HG02610 (cell line): ENCODE measurements at regions not wholly inside any gene's neighbourhood (a gene's known extent, or its start where the extent isn't known, plus 50 kb on each side); places are given as distances from the start of the nearest gene placed in this dataset.

ENCODE experiments used
- ATAC-seq: cut with Tn5 transposase; IDR thresholded peaks from one replicate; pipeline ENCODE4 v1.9.1; 2021; ENCODE audit warnings: mild to moderate bottlenecking, moderate library complexity; ENCODE audit not compliant: unreplicated experiment

DNA sequence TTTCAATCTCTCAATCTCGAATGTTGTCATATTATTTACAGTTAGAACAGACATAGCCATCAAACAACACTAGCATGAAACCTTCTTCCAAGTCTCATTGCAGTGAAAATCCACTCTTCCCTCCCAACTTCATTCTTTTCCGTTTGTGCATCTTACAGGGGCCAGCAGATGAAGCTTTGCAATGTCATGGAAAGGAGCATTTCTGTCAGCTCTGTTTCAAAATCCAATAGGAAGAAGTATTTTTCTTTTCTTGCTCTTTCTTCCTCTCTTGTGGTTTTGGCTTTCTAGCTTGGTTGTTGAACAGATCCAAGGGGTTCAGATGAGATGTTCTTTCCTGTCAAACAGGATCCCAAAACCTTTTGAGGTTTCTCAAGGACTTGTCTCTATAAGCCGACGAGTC lies 416.6 kb downstream of the AEBP2 start:
- no peak for ATAC-seq

DNA sequence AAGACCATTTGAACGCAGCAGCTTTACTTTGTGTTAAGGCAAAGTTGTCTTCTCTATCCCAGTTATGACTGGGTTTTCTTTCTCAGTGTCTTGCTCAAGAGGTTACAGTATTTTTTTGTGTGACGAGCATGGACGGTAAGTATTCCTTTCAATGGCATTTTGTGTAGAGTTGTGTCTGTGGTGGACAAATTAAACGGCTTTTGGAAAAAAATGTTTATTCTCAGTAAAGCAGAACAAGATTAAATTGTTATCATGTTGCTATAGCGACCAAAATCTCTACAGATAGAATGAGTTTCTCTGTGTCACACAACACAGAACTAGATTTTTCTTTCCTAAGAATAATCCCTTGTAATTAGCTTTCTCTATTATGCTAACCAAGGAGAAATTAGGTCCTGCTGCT lies 417.1 kb downstream of the AEBP2 start:
- no peak for ATAC-seq

DNA sequence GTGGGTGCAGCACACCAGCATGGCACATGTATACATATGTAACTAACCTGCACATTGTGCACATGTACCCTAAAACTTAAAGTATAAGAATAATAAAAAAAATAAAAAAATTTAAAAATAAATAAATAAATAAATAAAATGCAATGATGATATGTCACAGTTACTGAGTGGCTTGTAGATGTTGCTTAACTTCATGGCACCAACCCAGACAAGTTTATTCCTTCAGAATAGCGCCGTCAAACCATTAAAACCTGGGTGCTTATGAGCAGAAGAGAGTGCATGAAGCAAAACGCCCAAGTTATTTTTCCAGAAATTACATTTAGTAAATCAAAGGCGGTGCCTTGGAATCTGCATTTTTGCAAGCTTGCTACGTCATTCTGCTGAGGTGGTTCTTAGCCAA lies 417.9 kb downstream of the AEBP2 start:
- ATAC-seq: no peak

DNA sequence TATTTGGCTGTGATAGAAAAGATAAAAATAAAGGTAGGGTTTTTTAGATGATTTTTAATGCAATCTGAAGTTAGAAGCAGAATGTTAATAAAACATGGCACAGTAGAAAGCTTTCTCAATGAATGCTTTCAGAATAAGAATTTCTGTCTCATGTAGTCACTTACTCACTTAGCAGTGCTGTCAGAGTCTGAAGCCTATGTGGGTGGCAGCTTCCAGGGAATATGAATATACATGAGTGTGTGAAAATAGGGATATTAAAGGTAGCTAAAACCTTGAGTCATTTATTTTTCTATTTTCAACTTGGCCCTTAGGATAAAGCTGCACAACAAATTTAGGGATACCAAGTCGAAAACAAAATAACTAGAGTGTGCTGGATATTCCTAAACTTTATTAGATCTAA lies 427.9 kb downstream of the AEBP2 start:
- ATAC-seq: no peak

DNA sequence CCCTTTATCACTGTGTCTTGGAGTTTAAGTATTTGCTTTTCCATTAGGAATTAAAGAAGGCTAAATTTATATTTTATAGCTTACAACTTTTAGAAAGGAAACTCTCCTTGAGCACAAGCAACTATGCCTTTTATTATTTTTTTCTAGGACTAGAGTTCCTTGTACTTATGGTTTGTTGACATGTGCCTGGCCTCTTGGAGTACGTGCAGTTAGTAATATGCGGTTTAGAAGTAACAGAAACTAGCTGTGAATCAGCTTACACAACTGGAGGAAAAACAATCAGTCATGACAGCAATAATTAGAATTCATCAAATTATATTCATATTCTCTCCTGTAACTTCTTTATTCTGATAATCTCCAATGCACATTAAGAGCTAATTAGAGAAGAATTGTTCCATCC lies 428.7 kb downstream of the AEBP2 start:
- no peak for ATAC-seq

DNA sequence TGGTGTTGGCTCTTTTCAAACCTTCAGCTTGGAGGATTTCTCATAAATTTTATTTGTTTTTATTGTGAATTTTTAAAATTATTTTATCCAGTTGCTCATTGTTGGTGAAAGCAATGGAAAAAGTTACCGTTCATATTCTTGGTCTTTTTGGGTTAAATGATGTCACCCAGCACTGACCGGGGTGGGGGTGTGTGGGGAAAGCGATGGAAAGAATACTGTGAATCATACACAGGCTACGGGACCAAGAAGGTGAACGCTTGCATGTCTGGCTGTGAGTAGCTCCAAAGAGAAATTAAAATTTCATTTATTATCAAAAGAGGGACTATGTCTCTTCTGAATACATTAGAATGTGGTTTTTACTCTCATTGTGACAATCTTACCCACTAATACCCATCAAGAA lies 430.1 kb downstream of the AEBP2 start:
- no peak for ATAC-seq

DNA sequence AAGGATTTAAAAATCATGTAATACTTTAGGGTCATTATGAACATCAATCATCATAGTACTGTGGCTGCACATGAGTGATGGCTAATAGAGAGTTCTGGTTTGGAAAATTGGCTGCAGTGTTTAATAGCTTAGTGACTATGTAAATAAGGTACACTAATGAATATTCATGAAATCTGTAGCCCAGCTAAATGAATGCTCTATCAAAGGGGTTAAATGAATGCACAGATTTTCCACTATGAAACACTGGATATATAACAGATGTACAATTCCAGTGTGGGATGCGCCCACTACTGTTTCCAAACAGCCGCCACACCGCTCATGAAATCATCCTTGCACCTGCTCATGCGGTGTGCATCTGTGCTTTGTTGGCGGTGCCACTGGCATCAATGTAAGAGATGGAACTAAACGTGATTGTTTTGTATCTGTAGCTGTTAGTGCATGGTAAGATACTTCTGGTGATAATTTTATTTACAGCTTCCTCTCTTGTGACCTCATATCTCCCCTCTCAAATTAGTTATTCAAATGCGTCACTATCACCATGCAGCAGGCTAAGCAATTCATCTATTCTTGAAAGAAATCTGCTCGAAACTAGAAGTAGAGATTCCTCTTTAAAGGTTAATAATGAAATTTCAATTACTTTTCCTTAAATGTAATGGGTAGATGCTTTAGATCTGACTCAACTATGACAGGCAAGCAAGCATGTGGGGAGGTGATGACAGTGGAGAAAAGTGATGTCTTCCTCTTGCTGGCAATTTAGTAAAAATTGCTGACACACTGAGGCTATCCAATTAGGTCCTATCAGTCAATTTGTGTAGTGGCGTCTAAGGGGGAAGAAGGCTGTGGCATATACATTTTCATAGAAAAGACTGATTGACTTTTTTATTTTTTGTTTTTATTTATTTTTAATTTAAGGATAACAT lies 433.6 kb downstream of the AEBP2 start:
- ATAC-seq: no peak

DNA sequence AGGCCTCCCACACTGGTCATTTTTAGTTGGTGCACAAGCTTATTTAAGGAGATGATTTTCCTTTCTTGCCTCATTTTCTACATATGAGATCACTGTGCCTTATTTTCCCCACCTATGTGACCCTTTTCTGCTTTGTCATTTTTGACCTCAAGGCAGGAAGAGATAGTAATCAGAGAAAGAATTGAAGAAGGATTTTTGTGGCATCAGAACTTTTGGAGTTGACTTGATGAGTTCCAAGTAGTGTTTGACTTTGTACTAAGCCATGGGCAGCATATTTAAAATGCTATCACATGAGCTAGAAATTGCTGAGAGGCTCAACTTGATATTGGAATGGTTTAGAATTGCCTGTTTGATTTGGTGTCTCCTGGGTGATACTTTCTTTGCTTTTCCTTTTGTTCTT lies 440.8 kb downstream of the AEBP2 start:
- no peak for ATAC-seq

DNA sequence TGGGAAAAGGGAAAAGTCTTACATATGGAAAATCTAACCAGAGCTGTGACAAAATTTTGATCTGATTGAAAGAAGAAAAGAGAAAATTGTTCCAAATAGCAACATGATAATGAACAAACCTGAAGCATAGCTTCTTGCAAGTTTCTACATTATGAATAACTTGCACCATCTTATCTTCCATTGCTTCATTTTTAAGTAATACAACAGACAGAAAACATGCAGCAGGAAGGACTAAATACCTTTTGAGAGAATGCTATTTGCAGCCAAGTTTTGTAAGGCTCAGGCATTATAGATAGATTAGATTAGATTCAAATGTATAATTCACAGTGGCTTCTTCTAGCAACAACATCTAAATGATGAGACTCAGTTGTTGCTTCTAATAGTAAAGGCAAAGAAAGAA lies 441.4 kb downstream of the AEBP2 start:
- no peak for ATAC-seq

DNA sequence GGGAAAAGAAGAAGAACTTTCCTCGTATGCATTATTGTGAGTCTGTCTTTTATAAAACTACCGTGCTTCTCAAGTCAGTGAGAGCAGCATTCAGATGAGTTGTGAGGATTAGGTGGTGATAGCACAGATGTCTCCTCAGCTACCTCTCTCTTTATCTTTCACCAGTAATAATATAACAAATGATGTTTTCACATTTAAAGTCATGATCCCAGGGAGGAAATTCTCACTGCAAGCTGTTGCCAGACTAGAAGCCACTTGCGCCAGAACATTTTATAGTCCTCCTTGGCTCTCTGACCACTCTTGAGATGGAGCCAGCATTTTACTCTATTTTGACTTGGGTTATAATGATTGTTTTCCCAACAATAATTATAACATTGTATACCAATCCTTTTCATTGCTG lies 443.1 kb downstream of the AEBP2 start:
- ATAC-seq: no peak

DNA sequence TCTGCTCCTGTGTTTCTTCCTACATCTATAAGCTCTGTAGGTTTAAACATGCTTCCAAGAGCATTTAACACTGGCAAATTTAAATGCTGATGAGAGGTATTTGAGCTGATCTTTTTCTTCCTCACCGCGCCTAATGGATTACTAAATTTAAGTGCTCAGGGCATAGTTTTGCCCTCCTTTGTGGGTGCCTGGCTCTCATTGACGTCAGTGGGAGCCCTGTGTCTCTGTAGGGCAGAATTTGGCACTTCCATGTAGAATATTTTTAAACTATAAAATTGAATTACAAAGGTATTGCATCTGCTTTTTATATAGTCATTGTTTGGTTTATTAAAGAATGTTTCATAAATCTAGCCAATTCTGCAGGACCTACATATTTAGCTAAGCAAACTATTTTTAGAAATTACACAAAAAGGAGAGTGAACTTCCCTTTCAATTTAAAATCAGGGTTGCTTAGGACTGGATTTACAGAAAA lies 444.8 kb downstream of the AEBP2 start:
- no peak for ATAC-seq

DNA sequence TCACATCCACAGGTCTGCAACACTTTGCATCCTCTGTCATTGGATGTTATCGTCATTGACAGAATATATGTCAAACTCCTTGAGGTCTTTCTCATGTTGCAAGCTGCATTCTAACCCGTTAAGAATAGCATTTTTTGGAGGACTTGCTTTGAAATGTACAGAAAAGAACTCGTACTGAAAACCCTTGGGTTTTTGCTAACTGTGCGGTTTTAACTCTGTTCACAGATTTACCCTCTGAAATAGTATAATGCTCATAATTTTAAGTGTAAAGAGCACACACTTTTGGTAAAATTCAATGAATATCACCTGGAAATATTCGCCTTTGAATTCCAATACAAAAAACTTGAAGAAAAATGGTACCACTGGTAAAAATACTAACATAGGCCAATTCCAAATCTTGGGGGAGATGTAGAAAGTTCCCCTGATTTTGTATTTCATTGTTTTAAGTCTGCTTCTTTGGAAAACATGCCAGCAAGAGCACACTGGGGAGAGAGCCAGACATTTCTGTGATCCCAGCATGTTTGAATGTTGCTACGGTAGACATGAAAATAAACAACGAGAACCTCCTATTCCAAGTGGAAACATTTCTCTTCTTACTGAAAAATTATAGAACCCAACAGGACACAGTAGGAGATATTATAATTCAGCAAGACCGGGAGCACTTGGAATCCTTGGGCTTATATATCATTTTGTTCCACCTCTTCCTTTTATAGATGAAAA lies 446.0 kb downstream of the AEBP2 start:
- ATAC-seq: no peak

DNA sequence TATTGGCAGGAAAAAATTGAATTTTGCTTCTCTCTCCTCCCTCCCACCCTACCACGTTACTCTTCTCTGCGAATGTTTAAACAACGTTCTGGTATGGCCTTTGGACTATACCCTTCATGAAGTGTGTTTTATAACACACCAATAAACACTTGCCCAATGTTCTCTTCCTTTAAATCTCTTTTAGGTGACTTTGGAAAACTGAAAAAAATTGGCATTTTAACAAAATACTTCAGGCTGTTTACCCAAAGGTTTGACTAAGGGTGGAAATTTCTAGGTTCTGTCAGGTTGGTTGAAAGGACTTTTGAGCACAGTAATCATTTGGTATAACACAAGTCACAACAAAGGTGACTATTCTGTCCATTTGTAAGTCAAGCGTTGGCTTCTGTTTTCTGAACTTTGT lies 446.8 kb downstream of the AEBP2 start:
- no peak for ATAC-seq

DNA sequence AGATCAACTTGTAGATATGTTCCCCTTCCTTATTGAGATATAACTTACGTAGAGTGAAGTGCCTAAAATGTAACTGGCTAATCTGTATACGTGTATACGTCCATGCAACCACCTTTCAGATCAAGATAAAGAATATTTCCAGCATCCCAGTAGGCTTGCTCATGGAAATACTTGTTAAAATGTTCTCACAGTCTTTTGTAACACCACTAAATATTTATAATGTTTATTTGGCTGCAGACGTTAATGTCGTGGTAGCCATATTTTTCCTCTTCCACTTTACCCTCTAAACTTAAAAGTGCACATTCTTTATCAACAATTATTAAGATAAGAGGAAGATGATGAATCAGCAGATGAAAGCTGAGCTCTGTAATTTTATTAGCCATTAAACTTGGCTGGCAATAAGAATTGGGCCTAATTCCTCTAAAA lies 447.4 kb downstream of the AEBP2 start:
- no peak for ATAC-seq

DNA sequence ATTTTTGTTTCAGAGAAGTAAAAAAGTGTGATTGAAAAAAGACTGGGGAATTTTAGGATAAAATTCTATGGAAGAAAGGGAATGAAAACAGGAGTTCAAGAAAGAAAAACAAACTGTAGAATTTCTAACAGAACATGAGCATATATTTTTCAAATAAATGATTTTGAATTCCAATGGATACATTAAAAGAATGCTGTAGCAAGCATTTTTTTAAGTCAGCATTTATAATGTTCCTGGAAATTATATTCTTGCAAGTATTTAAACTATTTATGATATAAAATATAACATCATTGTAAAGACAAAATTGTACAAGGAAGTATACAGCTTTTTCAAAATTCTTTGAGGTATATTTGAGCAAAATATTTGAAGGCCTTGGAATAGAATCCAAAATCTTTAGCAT lies 450.7 kb downstream of the AEBP2 start:
- ATAC-seq: no peak

DNA sequence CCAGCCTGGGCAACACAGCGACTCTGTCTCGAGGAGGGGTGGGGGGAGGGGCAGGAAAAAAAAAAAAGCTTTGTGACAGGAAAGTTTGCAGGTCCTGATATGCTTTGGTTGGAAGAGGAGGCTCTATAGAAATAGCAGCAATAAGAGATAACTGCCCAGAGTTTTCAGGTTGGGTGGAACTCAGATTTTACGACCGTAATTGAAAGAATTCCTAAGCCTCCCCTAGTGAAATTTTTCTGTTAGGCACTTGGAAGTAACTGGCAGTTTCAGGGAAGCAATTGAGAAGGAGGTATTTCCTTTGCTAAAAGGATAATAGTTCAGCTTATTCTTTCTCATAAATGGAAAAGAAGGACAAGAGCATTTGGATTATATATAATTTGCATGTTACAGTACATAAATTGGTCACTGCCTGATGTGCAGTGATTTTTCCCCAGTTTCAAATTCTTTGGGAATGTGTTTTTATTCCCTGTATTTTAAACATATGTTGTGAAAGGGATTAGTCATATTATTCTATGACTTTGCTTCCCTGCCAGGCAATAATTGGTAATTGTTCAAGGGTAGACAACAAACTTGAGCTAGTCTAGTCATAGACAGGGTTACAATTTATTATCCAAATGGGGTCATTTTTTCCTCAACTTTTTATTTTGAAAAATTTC lies 452.8 kb downstream of the AEBP2 start:
- ATAC-seq: no peak

DNA sequence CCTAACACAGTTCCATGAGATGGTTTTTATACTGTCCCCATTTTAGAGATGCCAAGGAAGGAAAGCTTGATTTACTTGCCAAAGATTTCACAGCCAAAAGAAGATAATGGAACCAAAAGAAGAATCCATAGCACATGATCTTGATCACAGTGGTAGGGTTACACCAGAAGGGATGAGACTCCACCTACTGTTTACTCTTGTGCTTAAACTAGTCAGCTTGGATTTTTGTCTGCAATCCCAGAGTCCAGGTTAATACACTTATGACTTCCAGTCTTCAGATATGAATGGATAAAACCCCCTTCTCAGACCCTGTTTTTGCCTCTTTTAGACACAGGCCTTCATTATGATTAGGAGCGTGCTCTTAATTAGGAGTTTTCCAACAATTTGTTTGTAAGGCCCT lies 454.2 kb downstream of the AEBP2 start:
- peak; percentile 23 for ATAC-seq

DNA sequence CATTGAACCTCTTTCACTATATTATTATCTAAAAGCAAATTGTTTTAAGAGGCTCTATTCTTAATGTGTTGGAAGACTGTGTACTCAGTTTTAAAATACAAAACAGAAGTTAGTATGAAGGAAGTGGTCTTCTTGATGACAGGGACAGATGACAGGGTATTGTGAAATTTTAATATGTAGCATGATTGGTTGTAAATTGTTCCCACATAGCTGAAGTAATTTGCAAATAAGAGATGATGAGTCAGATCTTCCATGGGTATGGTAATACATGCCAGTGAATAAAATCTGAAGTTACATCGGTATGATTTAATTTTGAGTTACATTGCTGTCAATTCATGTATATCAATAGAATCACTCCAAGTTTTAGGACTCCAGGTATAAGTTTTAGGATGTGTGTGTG lies 454.8 kb downstream of the AEBP2 start:
- peak; percentile 39 for ATAC-seq

DNA sequence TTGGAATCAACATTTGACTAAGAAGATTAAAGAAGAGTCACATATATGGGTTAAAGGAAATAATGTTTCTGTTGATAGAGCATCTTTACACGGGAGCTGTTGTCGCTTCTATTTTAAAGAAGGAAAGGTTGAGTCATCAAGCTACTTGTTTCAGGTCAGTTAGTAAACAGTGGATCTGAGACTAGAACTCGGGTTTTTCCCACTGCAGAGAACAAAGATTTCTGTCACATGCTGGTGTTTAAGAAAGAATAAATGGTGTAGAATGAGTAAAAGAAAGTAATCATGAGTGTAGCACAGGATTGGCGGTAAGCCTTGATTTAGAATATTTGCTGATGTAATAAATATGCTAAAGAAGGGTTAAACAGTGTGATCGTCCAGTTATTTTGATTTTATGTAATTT lies 455.5 kb downstream of the AEBP2 start:
- peak; percentile 94 for ATAC-seq

DNA sequence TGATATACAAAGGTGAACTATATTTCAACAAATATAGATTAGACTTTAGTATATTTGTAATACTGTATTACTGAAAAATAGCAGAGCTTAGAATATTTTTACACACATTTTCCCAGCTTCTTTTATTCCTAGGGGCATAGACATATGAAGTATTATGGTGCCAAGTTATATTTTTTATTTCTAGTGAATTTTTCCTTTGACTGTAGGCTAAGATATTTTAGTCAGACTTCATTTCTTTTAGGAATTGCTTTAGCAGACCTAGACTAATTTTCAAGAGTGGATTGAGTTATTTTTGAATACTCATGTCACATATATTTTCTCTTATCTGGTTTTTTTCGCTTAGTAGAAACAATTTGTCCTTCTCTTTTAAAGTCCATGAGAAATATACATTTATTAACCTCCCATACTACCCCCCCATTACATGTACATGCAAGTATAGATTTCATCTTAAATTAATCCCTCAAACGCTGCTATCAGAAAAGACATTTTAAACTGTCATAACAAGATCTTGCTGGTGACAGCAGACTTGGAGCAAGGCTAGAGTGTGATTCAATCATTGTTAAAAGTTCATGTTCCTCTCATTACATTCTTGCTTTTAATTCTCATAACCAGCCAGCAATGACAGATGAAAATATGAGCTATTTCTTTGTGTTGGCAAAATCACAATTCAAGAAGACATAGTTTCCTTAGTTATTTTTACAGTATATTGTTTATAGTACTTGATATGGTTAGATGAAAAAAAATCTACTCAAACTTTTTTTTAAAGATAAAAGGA lies 456.1 kb downstream of the AEBP2 start:
- no peak for ATAC-seq

DNA sequence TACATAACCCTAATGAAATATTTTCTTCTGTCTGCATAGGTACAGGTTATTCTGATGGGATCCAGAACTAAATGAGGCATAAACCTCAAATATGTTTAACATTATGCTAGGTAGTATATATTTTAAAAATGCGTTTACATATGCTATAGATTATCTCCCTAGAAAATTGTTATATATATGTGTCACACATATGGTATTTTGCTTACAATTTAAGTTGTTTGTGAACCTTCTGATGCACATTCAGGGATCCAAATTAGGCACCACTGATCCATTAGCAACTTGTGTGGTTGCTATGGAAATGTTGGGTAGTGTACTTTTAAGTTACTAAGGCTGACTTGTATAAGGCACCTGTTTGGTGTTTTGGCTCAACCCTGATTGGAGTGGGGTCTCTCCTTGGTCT lies 456.7 kb downstream of the AEBP2 start:
- ATAC-seq: no peak
